ENCODE measurements at regions not wholly inside any gene's neighbourhood (a gene's known extent, or its start where the extent isn't known, plus 50 kb on each side); places are given as distances from the start of the nearest gene placed in this dataset.

DNA sequence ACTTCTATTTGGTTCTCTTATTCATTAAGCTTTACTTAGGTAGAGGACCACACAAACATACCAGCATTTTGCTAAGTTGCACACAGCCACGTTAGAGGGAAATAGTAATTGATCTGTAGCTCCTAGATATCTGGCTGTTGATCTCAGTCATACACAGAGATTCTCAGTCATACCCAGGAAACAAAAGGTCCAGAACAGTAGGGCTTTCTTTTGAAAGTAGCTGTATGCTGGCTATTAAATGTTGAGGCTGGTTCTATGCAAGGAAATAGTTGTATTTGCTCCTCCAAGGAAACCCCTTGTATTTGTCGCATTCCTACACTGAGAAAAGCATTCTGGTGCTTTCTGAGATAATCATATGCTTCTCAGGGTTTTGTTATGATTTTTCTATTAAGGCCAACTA lies 523.8 kb downstream of the SOX2 start:
- intact Hi-C loops (cut with DNase I), result no loop called here
- DNase-seq (no peak), ATAC-seq (no peak)

DNA sequence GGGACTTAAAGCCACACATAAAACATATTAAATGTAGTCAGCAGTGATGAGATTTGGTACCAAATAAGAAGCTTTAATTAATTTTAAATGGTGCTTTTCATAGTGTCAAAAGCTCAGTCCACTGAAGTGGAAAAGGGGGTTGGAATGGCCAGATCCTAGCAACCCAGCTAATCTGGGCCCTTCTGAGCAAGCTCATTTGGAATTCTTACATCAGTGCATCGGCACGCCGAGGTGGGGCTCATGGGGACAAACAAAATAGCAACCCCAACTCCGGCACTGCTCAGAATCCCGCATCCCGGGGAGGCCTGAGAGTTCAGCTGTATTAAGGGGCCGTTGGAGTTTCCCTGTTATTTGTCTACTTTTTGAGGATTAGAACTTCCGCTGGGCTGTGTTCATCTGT lies 526.4 kb downstream of the SOX2 start:
- DNase-seq (peak; percentile 19), ATAC-seq (peak in 1 of 2 donors; percentile 16)
- intact Hi-C loops (cut with DNase I), result no loop called here

GRCh38 chr3:182239316-182239715 lies 527.6 kb downstream of the SOX2 start:
- DNase-seq (no peak), ATAC-seq (no peak)
- intact Hi-C loops (cut with DNase I), result no loop called here

DNA sequence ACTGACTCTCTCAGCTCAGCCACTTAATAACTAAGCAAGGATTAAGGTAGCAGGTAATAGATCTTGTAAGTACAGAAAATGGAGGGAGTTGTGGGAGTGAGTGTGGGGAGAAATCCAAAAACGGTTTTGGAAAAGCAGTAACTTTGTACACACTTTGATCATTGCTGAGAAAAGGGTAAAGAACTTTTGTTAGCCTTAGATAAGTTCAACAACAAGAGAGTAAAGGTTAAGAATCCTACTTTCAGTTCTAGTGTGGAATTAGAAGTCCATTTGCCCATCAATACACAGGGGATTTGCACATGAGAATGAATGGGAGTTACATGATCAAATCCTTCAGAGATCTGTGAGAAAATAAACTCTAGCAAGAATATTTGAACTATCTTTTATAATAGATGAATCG lies 528.7 kb downstream of the SOX2 start:
- DNase-seq (no peak), ATAC-seq (no peak)
- intact Hi-C loops (cut with DNase I), result no loop called here

DNA sequence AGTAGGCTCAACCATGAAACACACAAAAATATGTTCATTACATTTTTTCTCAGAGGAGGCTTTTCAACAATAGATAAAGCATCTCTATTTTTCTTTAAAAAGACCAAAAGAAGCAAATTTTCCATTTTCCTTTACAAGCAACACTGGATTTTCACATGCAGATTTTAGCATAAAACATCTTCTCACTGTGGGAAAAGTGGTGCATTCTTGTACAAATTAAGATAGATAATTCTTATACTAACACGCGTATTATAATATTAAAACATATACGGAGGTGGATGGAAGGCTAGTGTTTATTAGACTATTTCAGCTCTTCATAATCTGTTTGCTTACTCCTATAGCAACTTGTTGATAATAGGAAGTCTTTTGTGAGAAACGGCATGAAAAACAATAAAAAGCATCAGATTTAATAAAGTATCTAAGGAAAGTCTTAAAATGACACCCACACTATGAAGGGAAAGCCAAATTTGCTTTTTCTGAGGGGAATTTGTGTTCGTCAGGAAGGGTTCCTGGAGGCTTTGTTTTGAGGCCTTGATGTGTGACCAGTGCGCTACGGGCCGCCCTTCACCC lies 529.6 kb downstream of the SOX2 start:
- peak in 1 of 2 donors; percentile 39 for ATAC-seq
- intact Hi-C loops (cut with DNase I), result no loop called here
- no peak for DNase-seq

DNA sequence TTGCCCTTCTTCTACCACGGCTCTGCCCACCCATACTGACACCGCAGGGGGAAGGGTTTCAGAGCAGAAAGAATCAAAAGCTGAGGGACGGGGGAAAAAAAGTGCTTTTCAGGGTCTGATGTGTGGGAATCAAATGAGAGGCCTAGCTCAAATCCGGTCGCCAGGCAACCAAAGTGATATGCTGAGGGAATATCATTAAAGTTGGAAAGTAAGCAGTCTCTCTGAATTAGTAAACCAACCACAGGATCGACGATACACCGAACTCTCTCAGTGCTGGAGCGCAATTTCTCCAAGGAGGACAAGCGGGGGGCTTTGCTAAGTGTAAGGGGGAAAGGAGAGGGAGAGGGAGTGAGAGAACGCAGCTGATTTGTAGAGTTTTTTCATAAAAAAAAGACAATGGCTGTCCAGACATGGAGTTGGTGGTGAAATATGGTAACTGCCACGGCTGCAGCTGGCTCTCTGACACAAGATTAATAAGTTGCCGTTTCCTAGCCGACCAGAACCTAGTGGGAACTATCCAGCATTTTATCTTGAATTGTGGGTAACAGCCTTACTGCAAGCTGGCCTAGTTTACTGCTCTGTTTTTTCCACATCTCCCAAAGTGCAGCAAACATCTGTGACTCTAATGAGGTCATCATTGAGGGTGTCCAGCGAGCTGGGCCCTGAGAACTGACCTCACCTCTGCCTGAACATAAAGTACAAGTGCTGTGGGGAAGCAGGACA lies 530.2 kb downstream of the SOX2 start:
- intact Hi-C loops (cut with DNase I), result no loop called here
- peak; percentile 87 to 95 for ATAC-seq
- peak; percentile 50 for DNase-seq

GRCh38 chr3:182242489-182242942 lies 530.8 kb downstream of the SOX2 start:
- intact Hi-C loops (cut with DNase I), result no loop called here
- ATAC-seq (no peak), DNase-seq (no peak)

GRCh38 chr3:182243625-182244024 lies 531.9 kb downstream of the SOX2 start:
- ATAC-seq, result no peak
- no peak for DNase-seq
- intact Hi-C loops (cut with DNase I), result no loop called here

DNA sequence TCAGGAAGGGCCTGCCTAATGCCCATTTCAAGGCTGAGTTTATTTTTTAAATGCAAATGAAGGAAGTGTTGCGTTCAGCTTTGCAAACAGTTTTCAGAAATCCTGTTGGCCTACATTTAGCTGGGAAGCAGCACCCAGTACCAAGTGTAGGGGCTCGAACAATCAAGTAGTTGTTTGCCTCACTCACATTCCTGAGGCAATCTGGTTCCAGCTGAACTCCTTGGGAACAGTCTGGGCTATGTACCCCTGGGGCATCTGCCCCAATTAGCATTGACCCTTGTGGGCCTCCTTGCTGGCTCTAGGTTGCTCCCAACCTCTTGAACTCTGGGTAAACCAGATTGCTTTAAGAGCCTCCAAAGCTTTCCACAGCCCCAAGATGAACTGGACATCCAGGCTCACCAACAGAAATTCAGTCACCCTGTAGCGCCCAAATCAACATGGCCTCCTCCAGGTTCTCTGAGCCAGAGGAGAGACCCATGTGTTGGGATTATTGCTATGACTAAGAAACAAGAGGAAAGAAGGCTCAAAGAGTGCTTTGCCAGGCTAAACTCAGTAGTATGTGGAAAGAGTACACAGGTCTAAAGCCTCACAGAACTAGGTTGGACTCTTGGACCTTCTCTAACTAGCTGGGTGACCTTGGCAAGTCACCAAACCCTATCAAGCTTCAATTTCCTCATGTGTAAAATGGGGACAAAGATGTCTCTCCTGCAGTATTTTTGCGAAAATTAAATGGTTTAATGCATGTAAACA lies 532.7 kb downstream of the SOX2 start:
- DNase-seq (no peak), ATAC-seq (no peak)
- intact Hi-C loops (cut with DNase I), result no loop called here

DNA sequence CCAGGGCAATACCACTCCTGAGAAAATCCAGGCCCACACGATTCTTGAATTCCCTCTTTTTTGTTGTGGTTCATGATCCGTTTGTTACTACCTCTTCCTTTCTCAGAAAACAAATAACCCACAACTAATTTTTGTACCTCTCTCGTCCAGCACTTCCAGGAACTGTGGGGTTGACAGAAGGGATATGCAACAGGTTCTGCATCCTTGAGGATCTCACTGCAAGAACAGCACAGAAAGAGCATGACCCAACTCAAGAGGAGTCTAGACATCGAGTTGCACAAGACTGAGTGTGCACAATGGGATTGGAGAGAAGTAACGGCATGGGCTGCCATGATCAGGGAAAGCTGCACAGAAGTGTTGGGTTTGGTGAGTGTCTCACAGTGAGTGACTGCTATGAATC lies 533.3 kb downstream of the SOX2 start:
- DNase-seq, result no peak
- no peak for ATAC-seq
- intact Hi-C loops (cut with DNase I), result loop anchor here in 1 of 2 donors (5.0 kb wide), 1 partner anchor 533 kb away; the partner anchor contains the start of gene SOX2

- ATAC-seq (no peak), DNase-seq (no peak)
- intact Hi-C loops (cut with DNase I), result loop anchor here in 1 of 2 donors (5.0 kb wide), 1 partner anchor 535 kb away; the partner anchor contains the start of gene SOX2
These were observed 535.1 kb downstream of the SOX2 start for GRCh38 chr3:182246870-182247269.

- intact Hi-C loops (cut with DNase I), result loop anchor here in 1 of 2 donors (5.0 kb wide), 1 partner anchor 536 kb away; the partner anchor contains the start of gene SOX2
These were observed 536.7 kb downstream of the SOX2 start for GRCh38 chr3:182248349-182248880.

GRCh38 chr3:182252802-182253201 lies 540.5 kb upstream of the ATP11B start:
- DNase-seq (no peak), ATAC-seq (no peak)
- intact Hi-C loops (cut with DNase I), result loop anchor here in 1 of 2 donors (10.0 kb wide), 1 partner anchor 538 kb away; the partner anchor contains the start of gene SOX2

More at GRCh38 chr3:182248349-182248880, 536.7 kb downstream of the SOX2 start:
- ATAC-seq, result no peak
- no peak for DNase-seq

DNA sequence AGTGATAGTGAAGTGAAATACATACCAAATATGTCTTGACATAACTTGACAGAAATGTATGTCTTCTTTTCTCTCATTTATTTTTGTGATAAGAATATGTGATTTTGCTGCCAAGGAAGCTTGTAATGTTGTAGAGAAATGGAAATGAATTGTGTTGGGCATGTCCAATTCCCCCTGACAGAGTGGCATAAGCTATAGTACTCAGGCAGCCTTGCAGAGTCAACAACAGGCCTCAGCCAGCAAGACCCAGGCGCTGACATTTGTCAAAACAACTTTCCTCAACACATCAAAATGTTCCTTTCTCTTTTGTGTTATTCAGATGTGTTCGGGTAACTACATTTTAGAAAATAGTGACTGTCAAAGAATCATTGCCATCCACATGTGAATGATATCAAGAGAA lies 538.1 kb upstream of the ATP11B start:
- intact Hi-C loops (cut with DNase I), result loop anchor here (5.0 to 10.0 kb wide), 3 partner anchors 540 to 1043 kb away; partner anchors contain the start of gene SOX2 (in 1 of the 2)
- DNase-seq (no peak), ATAC-seq (no peak)

DNA sequence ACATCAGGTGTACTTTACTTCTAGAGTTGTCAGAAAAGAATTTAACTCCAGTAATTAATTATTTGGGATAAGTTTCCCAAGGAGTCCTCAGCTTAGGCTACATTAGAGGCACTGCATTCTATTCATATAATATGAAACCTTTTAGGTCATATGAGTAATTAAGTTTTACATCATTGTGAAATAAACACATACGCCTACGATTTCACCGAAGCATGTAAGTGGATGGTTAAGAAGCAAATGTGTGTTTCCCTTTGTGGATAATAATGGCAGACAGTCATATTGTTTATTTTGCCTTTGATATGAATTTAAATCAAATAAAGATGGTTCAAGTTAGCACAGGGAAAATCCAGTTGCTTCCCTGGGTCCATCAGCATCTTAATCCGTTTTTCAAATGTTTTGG lies 535.9 kb upstream of the ATP11B start:
- intact Hi-C loops (cut with DNase I), result loop anchor here (5.0 to 10.0 kb wide), 3 partner anchors 543 to 1045 kb away; partner anchors contain the start of gene SOX2 (in 1 of the 2)
- DNase-seq (no peak), ATAC-seq (no peak)

GRCh38 chr3:182258538-182259177 lies 534.6 kb upstream of the ATP11B start:
- ATAC-seq, result peak in 1 of 2 donors; percentile 67
- intact Hi-C loops (cut with DNase I), result loop anchor here (5.0 to 10.0 kb wide), 3 partner anchors 544 to 1046 kb away; partner anchors contain the start of gene SOX2 (in 1 of the 2)
- no peak for DNase-seq

- intact Hi-C loops (cut with DNase I), result loop anchor here (5.0 to 10.0 kb wide), 3 partner anchors 545 to 1047 kb away; partner anchors contain the start of gene SOX2 (in 1 of the 2)
- ATAC-seq (peak in 1 of 2 donors; percentile 79), DNase-seq (peak; percentile 39)
These were observed 533.7 kb upstream of the ATP11B start for GRCh38 chr3:182259579-182259978.

DNA sequence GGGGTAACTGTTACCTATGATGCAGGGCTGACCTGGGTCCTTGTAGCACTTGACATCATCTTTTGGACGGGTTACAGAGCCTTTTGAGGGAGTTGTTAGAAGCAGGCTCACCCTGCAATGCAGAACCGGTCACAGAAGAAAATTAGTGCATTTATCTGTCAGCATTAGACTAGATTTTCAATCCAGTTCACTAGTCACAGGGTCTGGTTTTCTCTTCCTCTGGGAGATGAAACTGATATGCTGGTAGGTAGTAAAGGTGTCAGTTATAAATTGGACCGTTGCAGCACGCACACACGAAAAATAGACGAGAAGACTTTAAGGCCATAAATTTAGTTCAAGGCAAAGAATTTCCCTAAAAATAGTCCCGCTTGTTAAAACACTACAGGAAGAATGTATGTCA lies 532.3 kb upstream of the ATP11B start:
- DNase-seq (no peak), ATAC-seq (no peak)
- intact Hi-C loops (cut with DNase I), result no loop called here

DNA sequence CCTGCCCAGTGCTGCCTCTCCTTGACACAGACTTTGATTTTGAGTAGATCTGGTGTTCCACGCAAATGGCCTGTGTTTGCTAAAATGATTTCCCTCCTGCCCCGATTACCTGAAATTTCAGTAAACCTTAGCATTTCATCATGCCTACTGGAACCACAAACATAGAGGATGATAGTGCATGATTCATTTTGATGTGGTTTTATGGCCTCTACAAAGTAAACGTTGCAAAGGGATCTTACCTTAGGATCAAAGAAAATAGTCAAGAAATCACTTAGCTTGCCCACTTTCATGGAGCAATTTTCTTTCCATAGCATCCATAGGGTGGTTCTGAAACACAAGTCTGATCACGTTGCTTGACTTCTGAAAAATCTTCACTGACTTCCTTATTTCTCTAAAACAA lies 524.6 kb upstream of the ATP11B start:
- intact Hi-C loops (cut with DNase I), result no loop called here
- DNase-seq, result no peak
- no peak for ATAC-seq
